Stomach (tissue), 4 donors: ENCODE measurements at regions not wholly inside any gene's neighbourhood (a gene's known extent, or its start where the extent isn't known, plus 50 kb on each side); places are given as distances from the start of the nearest gene placed in this dataset.

ENCODE experiments used
- EP300 ChIP-seq: sonication (generic); formaldehyde crosslinking; IDR thresholded peaks from one replicate; pipeline ENCODE4 v1.6.1; 2017; ENCODE audit warnings: antibody characterized with exemption
- POLR2A ChIP-seq, 4 donors: fragments of 450-650 bp; IDR thresholded peaks; one replicate each; pipeline ENCODE4 v1.6.1; 2016; ENCODE audit warnings: antibody characterized with exemption in 4 of 4, control low read depth in 2 of 4, mild to moderate bottlenecking in 1 of 4, moderate library complexity in 1 of 4

- no peak for TF ChIP-seq EP300
- no peak for TF ChIP-seq POLR2A (IDR thresholded peaks at IDR 0.05)
These were observed 346.8 kb upstream of the CNR1 start for GRCh38 chr6:88512951-88513350.
